RWPE2 (cell line): ENCODE measurements at regions not wholly inside any gene's neighbourhood (a gene's known extent, or its start where the extent isn't known, plus 50 kb on each side); places are given as distances from the start of the nearest gene placed in this dataset.

Source experiments
- ATAC-seq: fragments of 200-7000 bp; cut with Tn5 transposase; 3 replicates; pipeline ENCODE4 v1.9.1; 2021; ENCODE audit warnings: low read depth
- DNase-seq: peaks from one replicate; pipeline ENCODE4 v3.0.0-alpha.2; 2020; ENCODE audit warnings: low spot score
- H3K27ac ChIP-seq: fragments of 450-650 bp; 2 replicates; pipeline ENCODE4 v1.5.1; 2017; ENCODE audit warnings: mild to moderate bottlenecking; ENCODE audit not compliant: poor library complexity, severe bottlenecking
- H3K27me3 ChIP-seq: fragments of 250-450 bp; sonication (Bioruptor Pico); 2 replicates; pipeline ENCODE4 v1.5.1; 2021; ENCODE audit warnings: mild to moderate bottlenecking, moderate library complexity; ENCODE audit not compliant: insufficient read depth, poor library complexity, severe bottlenecking
- H3K36me3 ChIP-seq: fragments of 250-450 bp; sonication (Bioruptor Pico); 2 replicates; pipeline ENCODE4 v1.5.1; 2020; ENCODE audit warnings: low read depth, mild to moderate bottlenecking, moderate library complexity
- H3K4me1 ChIP-seq: fragments of 250-450 bp; sonication (Bioruptor Pico); 2 replicates; pipeline ENCODE4 v1.5.1; 2021; ENCODE audit warnings: mild to moderate bottlenecking, moderate library complexity; ENCODE audit not compliant: insufficient read depth, poor library complexity, severe bottlenecking
- H3K4me3 ChIP-seq: fragments of 250-450 bp; sonication (Bioruptor Pico); 2 replicates; pipeline ENCODE4 v1.5.1; 2021; ENCODE audit warnings: mild to moderate bottlenecking, moderate library complexity; ENCODE audit not compliant: severe bottlenecking
- H3K9me3 ChIP-seq: fragments of 250-450 bp; sonication (Bioruptor Pico); 2 replicates; pipeline ENCODE4 v1.5.1; 2021; ENCODE audit warnings: mild to moderate bottlenecking, moderate library complexity; ENCODE audit not compliant: severe bottlenecking
- TF ChIP-seq, protein P1 (sequence below): fragments of 450-650 bp; IDR thresholded peaks from one replicate; pipeline ENCODE4 v1.5.1; 2017; ENCODE audit warnings: mild to moderate bottlenecking, moderate library complexity; ENCODE audit not compliant: poor library complexity, severe bottlenecking

GRCh38 chr5:173413471-173413982 is 85.3 kb upstream of the STC2 start:
- DNase-seq, result no peak
- TF ChIP-seq, protein P1, sequence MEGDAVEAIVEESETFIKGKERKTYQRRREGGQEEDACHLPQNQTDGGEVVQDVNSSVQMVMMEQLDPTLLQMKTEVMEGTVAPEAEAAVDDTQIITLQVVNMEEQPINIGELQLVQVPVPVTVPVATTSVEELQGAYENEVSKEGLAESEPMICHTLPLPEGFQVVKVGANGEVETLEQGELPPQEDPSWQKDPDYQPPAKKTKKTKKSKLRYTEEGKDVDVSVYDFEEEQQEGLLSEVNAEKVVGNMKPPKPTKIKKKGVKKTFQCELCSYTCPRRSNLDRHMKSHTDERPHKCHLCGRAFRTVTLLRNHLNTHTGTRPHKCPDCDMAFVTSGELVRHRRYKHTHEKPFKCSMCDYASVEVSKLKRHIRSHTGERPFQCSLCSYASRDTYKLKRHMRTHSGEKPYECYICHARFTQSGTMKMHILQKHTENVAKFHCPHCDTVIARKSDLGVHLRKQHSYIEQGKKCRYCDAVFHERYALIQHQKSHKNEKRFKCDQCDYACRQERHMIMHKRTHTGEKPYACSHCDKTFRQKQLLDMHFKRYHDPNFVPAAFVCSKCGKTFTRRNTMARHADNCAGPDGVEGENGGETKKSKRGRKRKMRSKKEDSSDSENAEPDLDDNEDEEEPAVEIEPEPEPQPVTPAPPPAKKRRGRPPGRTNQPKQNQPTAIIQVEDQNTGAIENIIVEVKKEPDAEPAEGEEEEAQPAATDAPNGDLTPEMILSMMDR, result no peak

GRCh38 chr5:173412566-173412965 is 84.4 kb upstream of the STC2 start:
- Histone ChIP-seq H3K27ac (no peak overlapping the region), H3K36me3 (no peaks in the 10 kb centered on the region), H3K27me3 (no peaks in the 10 kb centered on the region), H3K4me1 (peaks cover 8% of the 10 kb centered on the region), H3K9me3 (no peaks in the 10 kb centered on the region), H3K4me3 (no peak overlapping the region)
- TF ChIP-seq, protein P1, result no peak
- ATAC-seq, result no peak
- DNase-seq, result no peak

More at GRCh38 chr5:173413471-173413982, 85.3 kb upstream of the STC2 start:
- Histone ChIP-seq H3K27me3 (no peaks in the 10 kb centered on the region), H3K9me3 (no peaks in the 10 kb centered on the region), H3K36me3 (no peaks in the 10 kb centered on the region), H3K27ac (no peak overlapping the region), H3K4me1 (peaks cover 8% of the 10 kb centered on the region), H3K4me3 (no peak overlapping the region)
- no peak for ATAC-seq

- DNase-seq, result no peak
- no peaks in the 10 kb centered on the region for H3K36me3 ChIP-seq
- H3K27me3 ChIP-seq, result no peaks in the 10 kb centered on the region
- no peaks in the 10 kb centered on the region for H3K9me3 ChIP-seq
- peaks cover 8% of the 10 kb centered on the region for H3K4me1 ChIP-seq
- no peak overlapping the region for H3K4me3 ChIP-seq
- TF ChIP-seq, protein P1, result no peak
- ATAC-seq, result no peak
- no peak overlapping the region for H3K27ac ChIP-seq
Measured at GRCh38 chr5:173411791-173412555, 83.8 kb upstream of the STC2 start.

GRCh38 chr5:173410459-173411233 is 82.4 kb upstream of the STC2 start:
- Histone ChIP-seq H3K36me3 (no peaks in the 10 kb centered on the region), H3K9me3 (no peaks in the 10 kb centered on the region), H3K27ac (no peak overlapping the region), H3K27me3 (no peaks in the 10 kb centered on the region), H3K4me3 (no peak overlapping the region), H3K4me1 (peaks cover 8% of the 10 kb centered on the region)
- DNase-seq, result no peak
- no peak for ATAC-seq
- TF ChIP-seq, protein P1, result no peak
